Astrocyte (in vitro differentiated cells and primary cell): ENCODE measurements at regions not wholly inside any gene's neighbourhood (a gene's known extent, or its start where the extent isn't known, plus 50 kb on each side); places are given as distances from the start of the nearest gene placed in this dataset.

Experiments used
- DNase-seq: peaks from one replicate; pipeline ENCODE4 v3.0.0-alpha.2; 2010; ENCODE audit warnings: low read depth
- FAIRE-seq: peaks from 2 replicates; lab custom pipeline; 2011; peaks lifted over from hg19 to GRCh38; lab: Jason Lieb, UNC
- H2AFZ ChIP-seq: 2 replicates; pipeline ENCODE4 v1.6.0; 2012; ENCODE audit warnings: low read depth, low read length, inconsistent platforms
- H3K27ac ChIP-seq: 2 replicates; pipeline ENCODE4 v1.5.1; 2011; ENCODE audit warnings: low read depth, low read length, inconsistent platforms
- H3K27me3 ChIP-seq: 2 replicates; pipeline ENCODE4 v1.6.0; 2011; ENCODE audit warnings: low read length, inconsistent platforms; ENCODE audit not compliant: insufficient read depth
- H3K36me3 ChIP-seq: 2 replicates; pipeline ENCODE4 v1.5.1; 2011; ENCODE audit warnings: low read length, inconsistent platforms; ENCODE audit not compliant: insufficient read depth
- H3K4me1 ChIP-seq: 2 replicates; pipeline ENCODE4 v1.5.1; 2011; ENCODE audit warnings: low read length, inconsistent platforms; ENCODE audit not compliant: insufficient read depth
- H3K4me2 ChIP-seq: 2 replicates; pipeline ENCODE4 v1.6.0; 2012; ENCODE audit warnings: low read length, inconsistent platforms
- H3K4me3 ChIP-seq: 2 replicates; pipeline ENCODE4 v1.5.1; 2011; ENCODE audit warnings: low read depth, mild to moderate bottlenecking, low read length, inconsistent platforms; ENCODE audit not compliant: insufficient read depth
- H3K79me2 ChIP-seq: 2 replicates; pipeline ENCODE4 v1.6.0; 2012; ENCODE audit warnings: mild to moderate bottlenecking, low read length, inconsistent platforms; ENCODE audit not compliant: insufficient read depth
- H3K9ac ChIP-seq: 2 replicates; pipeline ENCODE4 v1.6.0; 2012; ENCODE audit warnings: mild to moderate bottlenecking, low read length, inconsistent platforms
- H3K9me3 ChIP-seq: 2 replicates; pipeline ENCODE4 v1.5.1; 2012; ENCODE audit warnings: low read depth, mild to moderate bottlenecking, low read length, inconsistent platforms; ENCODE audit not compliant: insufficient read depth
- H4K20me1 ChIP-seq: 2 replicates; pipeline ENCODE4 v1.6.0; 2012; ENCODE audit warnings: low read length, inconsistent platforms; ENCODE audit not compliant: insufficient read depth
- H3K27ac Mint-ChIP-seq: one replicate; pipeline ENCODE4 v1.8.0; 2021; ENCODE audit warnings: mild to moderate bottlenecking, mixed read lengths; ENCODE audit not compliant: unreplicated experiment
- H3K27me3 Mint-ChIP-seq: one replicate; pipeline ENCODE4 v1.8.0; 2021; ENCODE audit warnings: low read depth, mixed read lengths; ENCODE audit not compliant: unreplicated experiment
- H3K36me3 Mint-ChIP-seq: one replicate; pipeline ENCODE4 v1.8.0; 2021; ENCODE audit warnings: low read depth, mixed read lengths; ENCODE audit not compliant: unreplicated experiment
- H3K4me1 Mint-ChIP-seq: one replicate; pipeline ENCODE4 v1.8.0; 2021; ENCODE audit warnings: low read depth, mixed read lengths; ENCODE audit not compliant: unreplicated experiment
- H3K4me3 Mint-ChIP-seq: one replicate; pipeline ENCODE4 v1.8.0; 2021; ENCODE audit warnings: mild to moderate bottlenecking, moderate library complexity, mixed read lengths; ENCODE audit not compliant: unreplicated experiment
- H3K9me3 Mint-ChIP-seq: one replicate; pipeline ENCODE4 v1.8.0; 2021; ENCODE audit warnings: mild to moderate bottlenecking, mixed read lengths; ENCODE audit not compliant: unreplicated experiment
- EZH2 ChIP-seq: IDR thresholded peaks from 2 replicates; pipeline ENCODE4 v1.6.1; 2012; ENCODE audit warnings: mild to moderate bottlenecking, low read length, inconsistent platforms; ENCODE audit not compliant: insufficient read depth
- TF ChIP-seq, protein P1 (sequence below): IDR thresholded peaks from 2 replicates; pipeline ENCODE4 v1.5.1; 2011; ENCODE audit warnings: low read depth, mild to moderate bottlenecking, inconsistent platforms, low read length, moderate library complexity; ENCODE audit not compliant: insufficient read depth

DNA sequence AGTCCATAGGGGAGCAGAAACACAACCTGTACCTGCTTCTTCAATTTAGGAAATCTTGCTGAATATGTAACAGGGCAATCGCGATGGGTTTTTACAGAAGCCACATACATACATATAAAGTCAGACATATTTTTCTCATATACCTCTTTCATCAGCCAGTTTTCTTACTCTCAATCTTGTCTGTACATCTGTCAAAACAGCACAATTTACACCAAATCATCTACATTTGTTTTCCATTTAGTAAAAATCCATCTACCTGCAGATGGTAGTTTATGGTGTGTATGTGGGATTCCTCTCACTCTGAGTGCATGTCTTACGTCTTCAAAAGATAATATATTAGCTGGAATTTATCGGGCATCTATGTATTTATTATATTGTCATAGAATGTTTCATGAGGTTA lies 208.7 kb downstream of the ZPLD1 start:
- H3K36me3 ChIP-seq, result no peaks in the 10 kb centered on the region
- TF ChIP-seq, protein P1, sequence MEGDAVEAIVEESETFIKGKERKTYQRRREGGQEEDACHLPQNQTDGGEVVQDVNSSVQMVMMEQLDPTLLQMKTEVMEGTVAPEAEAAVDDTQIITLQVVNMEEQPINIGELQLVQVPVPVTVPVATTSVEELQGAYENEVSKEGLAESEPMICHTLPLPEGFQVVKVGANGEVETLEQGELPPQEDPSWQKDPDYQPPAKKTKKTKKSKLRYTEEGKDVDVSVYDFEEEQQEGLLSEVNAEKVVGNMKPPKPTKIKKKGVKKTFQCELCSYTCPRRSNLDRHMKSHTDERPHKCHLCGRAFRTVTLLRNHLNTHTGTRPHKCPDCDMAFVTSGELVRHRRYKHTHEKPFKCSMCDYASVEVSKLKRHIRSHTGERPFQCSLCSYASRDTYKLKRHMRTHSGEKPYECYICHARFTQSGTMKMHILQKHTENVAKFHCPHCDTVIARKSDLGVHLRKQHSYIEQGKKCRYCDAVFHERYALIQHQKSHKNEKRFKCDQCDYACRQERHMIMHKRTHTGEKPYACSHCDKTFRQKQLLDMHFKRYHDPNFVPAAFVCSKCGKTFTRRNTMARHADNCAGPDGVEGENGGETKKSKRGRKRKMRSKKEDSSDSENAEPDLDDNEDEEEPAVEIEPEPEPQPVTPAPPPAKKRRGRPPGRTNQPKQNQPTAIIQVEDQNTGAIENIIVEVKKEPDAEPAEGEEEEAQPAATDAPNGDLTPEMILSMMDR, result no peak
- TF ChIP-seq EZH2, result no peak
- DNase-seq (no peak), FAIRE-seq (no peak)
- Mint-ChIP-seq H3K36me3 (no peaks in the 10 kb centered on the region), H3K4me3 (no peak overlapping the region), H3K4me1 (no peaks in the 10 kb centered on the region), H3K27me3 (no peaks in the 10 kb centered on the region), H3K9me3 (peaks cover 2% of the 10 kb centered on the region), H3K27ac (no peak overlapping the region)
- no peaks in the 10 kb centered on the region for H3K79me2 ChIP-seq
- H3K27me3 ChIP-seq, result no peaks in the 10 kb centered on the region
- no peak overlapping the region for H3K27ac ChIP-seq
- H2AFZ ChIP-seq, result no peak overlapping the region
- no peaks in the 10 kb centered on the region for H3K9me3 ChIP-seq
- no peak overlapping the region for H3K4me2 ChIP-seq
- no peak overlapping the region for H3K9ac ChIP-seq
- no peak overlapping the region for H3K4me3 ChIP-seq
- no peaks in the 10 kb centered on the region for H3K4me1 ChIP-seq
- no peaks in the 10 kb centered on the region for H4K20me1 ChIP-seq

DNA sequence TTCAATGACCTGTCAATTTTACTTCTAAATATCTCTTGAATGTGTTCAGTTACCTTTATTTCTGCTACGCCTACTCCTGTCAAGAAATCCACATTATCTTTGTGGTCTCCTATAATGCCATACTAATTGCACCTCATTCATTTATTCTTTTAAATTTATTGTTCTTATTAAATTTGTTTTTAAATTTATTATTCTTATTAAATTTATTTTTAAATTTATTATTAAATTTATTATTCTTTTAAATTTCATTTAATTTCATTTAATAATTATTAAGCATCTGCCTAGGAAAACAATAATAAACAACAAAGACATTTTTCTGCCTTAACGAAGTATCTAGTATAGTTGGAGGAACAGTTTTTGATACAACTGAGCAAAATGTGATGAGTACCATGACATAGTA lies 211.7 kb downstream of the ZPLD1 start:
- Histone ChIP-seq H4K20me1 (no peaks in the 10 kb centered on the region), H3K27ac (no peak overlapping the region), H3K36me3 (no peaks in the 10 kb centered on the region), H2AFZ (no peak overlapping the region), H3K9me3 (no peaks in the 10 kb centered on the region), H3K4me2 (no peak overlapping the region), H3K9ac (no peak overlapping the region), H3K79me2 (no peaks in the 10 kb centered on the region), H3K4me3 (no peak overlapping the region), H3K4me1 (no peaks in the 10 kb centered on the region), H3K27me3 (no peaks in the 10 kb centered on the region)
- DNase-seq (no peak), FAIRE-seq (no peak)
- H3K9me3 Mint-ChIP-seq, result peaks cover 2% of the 10 kb centered on the region
- no peaks in the 10 kb centered on the region for H3K4me1 Mint-ChIP-seq
- no peaks in the 10 kb centered on the region for H3K36me3 Mint-ChIP-seq
- no peaks in the 10 kb centered on the region for H3K27me3 Mint-ChIP-seq
- H3K27ac Mint-ChIP-seq, result no peak overlapping the region
- no peak overlapping the region for H3K4me3 Mint-ChIP-seq
- TF ChIP-seq, protein P1, result no peak
- TF ChIP-seq EZH2, result no peak

DNA sequence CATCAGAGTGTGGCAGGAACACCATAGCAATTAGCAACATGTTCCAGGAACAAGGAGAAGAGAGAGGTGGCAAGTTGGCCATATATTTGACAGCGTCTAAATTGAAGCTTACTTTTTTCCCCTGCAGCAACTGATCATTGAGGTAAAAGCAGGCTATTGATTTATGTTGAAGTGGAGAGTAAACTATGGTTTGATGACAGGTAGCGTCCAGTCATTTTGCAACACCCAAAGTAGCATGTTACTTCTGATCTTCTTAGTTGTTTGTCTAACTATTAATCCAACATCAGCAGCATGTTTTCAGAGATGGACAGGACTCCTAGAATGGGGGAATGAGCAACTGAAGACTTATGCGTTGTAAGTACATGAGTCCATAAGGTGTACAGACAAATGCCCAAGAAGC lies 225.8 kb downstream of the ZPLD1 start:
- TF ChIP-seq EZH2, result no peak
- TF ChIP-seq, protein P1, result no peak
- H3K9ac ChIP-seq, result no peak overlapping the region
- DNase-seq (no peak), FAIRE-seq (no peak)
- Mint-ChIP-seq H3K27ac (no peak overlapping the region), H3K4me1 (no peaks in the 10 kb centered on the region), H3K4me3 (no peak overlapping the region), H3K36me3 (no peaks in the 10 kb centered on the region), H3K9me3 (no peaks in the 10 kb centered on the region), H3K27me3 (peaks cover 5% of the 10 kb centered on the region)
- H4K20me1 ChIP-seq, result no peaks in the 10 kb centered on the region
- H3K4me2 ChIP-seq, result no peak overlapping the region
- no peaks in the 10 kb centered on the region for H3K36me3 ChIP-seq
- no peak overlapping the region for H3K27ac ChIP-seq
- no peak overlapping the region for H2AFZ ChIP-seq
- H3K9me3 ChIP-seq, result no peaks in the 10 kb centered on the region
- no peaks in the 10 kb centered on the region for H3K79me2 ChIP-seq
- H3K27me3 ChIP-seq, result no peaks in the 10 kb centered on the region
- no peaks in the 10 kb centered on the region for H3K4me1 ChIP-seq
- no peak overlapping the region for H3K4me3 ChIP-seq
